ENCODE measurements at regions not wholly inside any gene's neighbourhood (a gene's known extent, or its start where the extent isn't known, plus 50 kb on each side); places are given as distances from the start of the nearest gene placed in this dataset.

GRCh38 chr5:154603011-154603410 is 125.0 kb upstream of the HAND1 start:
- Histone ChIP-seq H3K9me3 (replicated peaks; ENCODE audit: control insufficient read depth, insufficient read depth, low read length) (no peaks in the 10 kb centered on the region), H3K4me2 (ENCODE audit: insufficient read depth, low read length) (no peak overlapping the region), H3K9me1 (replicated peaks; ENCODE audit: control insufficient read depth, extremely low read depth, insufficient read depth, low read length) (no peaks in the 10 kb centered on the region), H3K4me3 (replicated peaks in 1 of 3; ENCODE audit: insufficient read depth in 1 of 3, low read depth in 1 of 3, low read length in 3 of 3) (no peak overlapping the region), H3K27ac (ENCODE audit: insufficient read depth, low read depth, low read length) (no peak overlapping the region), H4K20me1 (replicated peaks; ENCODE audit: control insufficient read depth, extremely low read depth, insufficient read depth, low read length) (no peaks in the 10 kb centered on the region), H3K4me1 (ENCODE audit: control insufficient read depth, extremely low read depth, insufficient read depth, low read length) (no peaks in the 10 kb centered on the region), H3K9ac (replicated peaks; ENCODE audit: extremely low read depth, insufficient read depth, low read length) (no peak overlapping the region), H3K36me3 (ENCODE audit: control insufficient read depth in 2 of 2, extremely low read depth in 1 of 2, insufficient read depth in 2 of 2, low read length in 2 of 2) (no peaks in the 10 kb centered on the region), H2AFZ (ENCODE audit: low read depth, low read length) (no peak overlapping the region), H3K79me2 (ENCODE audit: control insufficient read depth, insufficient read depth, low read length) (no peaks in the 10 kb centered on the region), H3K27me3 (ENCODE audit: control insufficient read depth in 2 of 2, insufficient read depth in 2 of 2, low read length in 2 of 2) (peaks cover 17% of the 10 kb centered on the region in 2 experiments)
- BruUV-seq (replicated peaks) = no TSS peak
- dilution Hi-C loops (cut with MboI; ENCODE audit: extremely low pct_ligation_motif_present, low sequenced_read_pairs) (no loop called here), intact Hi-C loops (cut with micrococcal nuclease) (no loop called here)
- CTCF ChIA-PET = interaction anchor here (0.8 to 1.3 kb wide), 4 partner anchors 9 to 629 kb away, joined by 3 to 4 read pairs (median 3); no protein-coding TSS in a partner anchor
- TF ChIP-seq JUN (IDR thresholded peaks at IDR 0.05; ENCODE audit: borderline replicate concordance, insufficient read depth, insufficient read length, low read depth) = no peak
- TF ChIP-seq MYC (IDR thresholded peaks at IDR 0.05; ENCODE audit: low read depth, low read length) = no peak
- TF ChIP-seq CTCF (IDR thresholded peaks at IDR 0.05; ENCODE audit: extremely low read depth in 1 of 2, insufficient read depth in 1 of 2, low read depth in 1 of 2, low read length in 2 of 2) = no peak
- no peak for TF ChIP-seq POLR2A (IDR thresholded peaks at IDR 0.05; ENCODE audit: low read depth, low read length)
- TF ChIP-seq EZH2 (IDR thresholded peaks at IDR 0.05; ENCODE audit: borderline replicate concordance, low read depth, low read length, severe bottlenecking) = no peak
- no peak for TF ChIP-seq POLR2AphosphoS5 (IDR thresholded peaks at IDR 0.05; ENCODE audit: insufficient read depth, low read depth, low read length)
- TF ChIP-seq MAX (IDR thresholded peaks at IDR 0.05; ENCODE audit: insufficient read depth, insufficient read length) = no peak
- no peak for TF ChIP-seq GATA2 (IDR thresholded peaks at IDR 0.05; ENCODE audit: insufficient read depth, insufficient read length, low read depth, low read length)
- TF ChIP-seq FOS (IDR thresholded peaks at IDR 0.05; ENCODE audit: borderline replicate concordance, insufficient read depth, low read length) = no peak
- DNase-seq (ENCODE audit: low read depth, low spot score) = no peak
- POLR2A ChIA-PET = no interaction called here
- FAIRE-seq = no peak

All from endothelial cell of umbilical vein (primary cell).